Calu3 (cell line): ENCODE measurements at regions not wholly inside any gene's neighbourhood (a gene's known extent, or its start where the extent isn't known, plus 50 kb on each side); places are given as distances from the start of the nearest gene placed in this dataset.

Source experiments
- BruUV-seq: library from RNA; stranded (reverse); fragments of 400-500 nt; replicated peaks from 2 replicates; lab custom pipeline; 2021; lab: Mats Ljungman, UMichigan
- CTCF ChIA-PET: fragments of 300-600 bp; sonication (Branson Sonifier 250); formaldehyde crosslinking; loops from one replicate; lab custom pipeline; 2022; ENCODE audit warnings: antibody characterized with exemption; lab: Charles Lee
- DNase-seq: peaks from one replicate; pipeline ENCODE4 v3.0.0; 2022
- H3K27ac Mint-ChIP-seq: one replicate; pipeline ENCODE4 v1.8.0; 2022; ENCODE audit warnings: mixed read lengths; ENCODE audit not compliant: unreplicated experiment
- H3K27me3 Mint-ChIP-seq: one replicate; pipeline ENCODE4 v1.8.0; 2022; ENCODE audit warnings: mixed read lengths; ENCODE audit not compliant: unreplicated experiment
- H3K36me3 Mint-ChIP-seq: one replicate; pipeline ENCODE4 v1.8.0; 2022; ENCODE audit warnings: mild to moderate bottlenecking, moderate library complexity, mixed read lengths; ENCODE audit not compliant: insufficient read depth, unreplicated experiment
- H3K4me1 Mint-ChIP-seq: one replicate; pipeline ENCODE4 v1.8.0; 2022; ENCODE audit warnings: mild to moderate bottlenecking, low read depth, mixed read lengths; ENCODE audit not compliant: unreplicated experiment
- H3K4me3 Mint-ChIP-seq: one replicate; pipeline ENCODE4 v1.8.0; 2022; ENCODE audit warnings: mild to moderate bottlenecking, low read depth, moderate library complexity, mixed read lengths; ENCODE audit not compliant: unreplicated experiment
- H3K9me3 Mint-ChIP-seq: one replicate; pipeline ENCODE4 v1.8.0; 2022; ENCODE audit warnings: low read depth, mixed read lengths; ENCODE audit not compliant: unreplicated experiment
- intact Hi-C: fragments of 100-400 bp; cut with micrococcal nuclease; formaldehyde crosslinking; loops from one replicate; pipeline ENCODE4 v1.10.0; 2022; ENCODE audit not compliant: unreplicated experiment
- TF ChIP-seq, protein P1 (sequence below): fragments of 200-600 bp; IDR thresholded peaks from one replicate; pipeline ENCODE4 v1.8.0; 2022; ENCODE audit warnings: antibody characterized with exemption; ENCODE audit not compliant: unreplicated experiment

DNA sequence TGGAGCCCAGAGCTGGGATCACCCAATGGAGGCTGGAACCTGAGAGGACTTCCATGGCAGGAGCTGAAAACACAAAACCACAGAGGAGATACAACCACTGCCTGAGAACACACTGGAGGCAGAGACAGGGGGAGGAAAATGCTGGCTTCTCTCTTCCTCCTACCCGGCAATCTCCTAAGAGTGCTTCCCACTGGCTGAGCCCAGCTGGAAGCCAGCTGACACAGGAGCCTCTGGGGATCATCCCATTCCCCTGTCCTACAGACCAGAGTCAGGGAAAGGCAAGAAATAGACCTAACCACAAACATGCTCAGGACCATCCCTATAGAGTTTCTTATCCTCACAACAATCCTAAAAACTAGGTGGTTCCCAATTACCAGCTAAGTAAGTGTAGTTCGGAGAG is 112.4 kb upstream of the CDH5 start:
- H3K4me1 Mint-ChIP-seq: no peaks in the 10 kb centered on the region
- intact Hi-C loops: no loop called here

DNA sequence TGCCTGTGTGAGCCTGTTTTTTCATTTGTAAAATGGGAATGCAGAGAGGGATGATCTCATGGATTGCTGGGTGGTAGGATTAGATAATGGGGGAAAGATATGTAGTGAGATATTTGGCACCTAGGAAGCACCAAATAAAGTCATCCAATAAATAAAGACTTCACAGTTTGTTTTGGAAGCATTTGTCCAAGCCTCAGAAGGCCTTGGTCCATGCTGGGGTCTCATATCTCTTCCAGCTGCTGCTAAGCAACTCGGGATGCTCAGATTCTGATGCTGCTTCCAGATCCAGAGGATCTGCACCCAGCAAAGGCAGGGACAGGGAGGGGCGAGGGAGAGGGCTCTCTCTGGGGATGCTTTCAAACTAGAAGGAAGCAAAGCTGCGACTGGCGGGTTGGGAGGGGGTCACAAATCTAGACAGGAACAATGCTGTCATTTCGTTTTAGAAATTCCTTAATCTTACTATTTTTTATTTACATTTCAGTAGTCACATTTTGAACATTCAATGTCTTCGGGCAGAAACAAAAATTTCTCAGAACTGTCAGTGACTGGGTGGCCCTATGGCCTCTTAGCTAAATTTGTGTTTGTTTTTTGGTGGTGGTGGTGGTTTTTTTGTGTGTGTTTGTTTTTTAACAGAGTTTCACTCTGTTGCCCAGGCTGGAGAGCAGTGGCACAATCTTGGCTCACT is 114.9 kb upstream of the CDH5 start:
- CTCF ChIA-PET: no interaction called here
- Mint-ChIP-seq H3K27ac (no peak overlapping the region), H3K36me3 (no peaks in the 10 kb centered on the region), H3K9me3 (no peaks in the 10 kb centered on the region), H3K4me1 (no peaks in the 10 kb centered on the region), H3K4me3 (no peak overlapping the region), H3K27me3 (peaks cover 82% of the 10 kb centered on the region)
- TF ChIP-seq, protein P1, sequence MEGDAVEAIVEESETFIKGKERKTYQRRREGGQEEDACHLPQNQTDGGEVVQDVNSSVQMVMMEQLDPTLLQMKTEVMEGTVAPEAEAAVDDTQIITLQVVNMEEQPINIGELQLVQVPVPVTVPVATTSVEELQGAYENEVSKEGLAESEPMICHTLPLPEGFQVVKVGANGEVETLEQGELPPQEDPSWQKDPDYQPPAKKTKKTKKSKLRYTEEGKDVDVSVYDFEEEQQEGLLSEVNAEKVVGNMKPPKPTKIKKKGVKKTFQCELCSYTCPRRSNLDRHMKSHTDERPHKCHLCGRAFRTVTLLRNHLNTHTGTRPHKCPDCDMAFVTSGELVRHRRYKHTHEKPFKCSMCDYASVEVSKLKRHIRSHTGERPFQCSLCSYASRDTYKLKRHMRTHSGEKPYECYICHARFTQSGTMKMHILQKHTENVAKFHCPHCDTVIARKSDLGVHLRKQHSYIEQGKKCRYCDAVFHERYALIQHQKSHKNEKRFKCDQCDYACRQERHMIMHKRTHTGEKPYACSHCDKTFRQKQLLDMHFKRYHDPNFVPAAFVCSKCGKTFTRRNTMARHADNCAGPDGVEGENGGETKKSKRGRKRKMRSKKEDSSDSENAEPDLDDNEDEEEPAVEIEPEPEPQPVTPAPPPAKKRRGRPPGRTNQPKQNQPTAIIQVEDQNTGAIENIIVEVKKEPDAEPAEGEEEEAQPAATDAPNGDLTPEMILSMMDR: no peak
- no peak for DNase-seq
- intact Hi-C loops: no loop called here
- BruUV-seq: no TSS peak

More for the DNA sequence above, 112.4 kb upstream of the CDH5 start:
- Mint-ChIP-seq H3K9me3 (no peaks in the 10 kb centered on the region), H3K4me3 (no peak overlapping the region), H3K36me3 (no peaks in the 10 kb centered on the region), H3K27me3 (peaks cover 85% of the 10 kb centered on the region), H3K27ac (no peak overlapping the region)
- TF ChIP-seq, protein P1: no peak
- DNase-seq: no peak
- CTCF ChIA-PET: no interaction called here
- BruUV-seq: no TSS peak

DNA sequence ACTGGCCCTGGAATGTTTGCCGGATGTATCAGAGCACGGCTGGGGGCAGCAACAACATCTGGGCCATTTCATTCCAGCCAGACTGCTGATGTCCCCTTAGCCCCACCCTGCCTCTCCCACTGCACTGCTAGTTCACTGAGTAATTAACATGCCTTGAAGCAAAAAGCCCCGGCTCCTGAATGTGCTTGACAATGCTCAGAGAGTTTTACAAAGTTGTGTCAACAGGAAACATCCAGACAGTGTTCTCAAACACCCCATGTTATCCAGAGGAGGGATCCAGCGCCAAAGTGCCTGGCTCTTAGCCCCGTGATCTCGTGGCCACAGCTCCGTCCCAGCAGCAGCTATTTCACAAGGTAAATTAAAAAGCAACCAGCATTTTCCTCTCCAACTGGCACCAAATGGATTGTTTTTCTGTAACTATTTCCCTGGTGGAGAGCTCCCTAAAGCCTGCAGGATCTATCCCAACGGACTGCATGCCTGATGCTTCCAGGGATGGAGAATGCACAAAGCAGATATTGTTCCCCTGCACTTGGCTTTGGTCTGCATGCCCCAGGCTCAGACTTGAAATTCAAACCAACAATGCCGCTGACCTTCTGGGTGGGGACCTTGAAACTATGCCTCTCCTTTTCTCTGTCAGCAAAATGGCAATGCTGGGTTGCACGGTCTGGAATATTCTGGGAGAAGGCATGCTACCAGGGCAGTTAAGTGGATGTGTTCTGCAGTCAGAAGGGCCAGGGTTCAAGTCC is 115.6 kb upstream of the CDH5 start:
- BruUV-seq: no TSS peak
- Mint-ChIP-seq H3K27me3 (peaks cover 75% of the 10 kb centered on the region), H3K4me3 (no peak overlapping the region), H3K36me3 (no peaks in the 10 kb centered on the region), H3K27ac (no peak overlapping the region), H3K4me1 (no peaks in the 10 kb centered on the region), H3K9me3 (no peaks in the 10 kb centered on the region)
- intact Hi-C loops: no loop called here
- CTCF ChIA-PET: no interaction called here
- DNase-seq: no peak
- TF ChIP-seq, protein P1: no peak

DNA sequence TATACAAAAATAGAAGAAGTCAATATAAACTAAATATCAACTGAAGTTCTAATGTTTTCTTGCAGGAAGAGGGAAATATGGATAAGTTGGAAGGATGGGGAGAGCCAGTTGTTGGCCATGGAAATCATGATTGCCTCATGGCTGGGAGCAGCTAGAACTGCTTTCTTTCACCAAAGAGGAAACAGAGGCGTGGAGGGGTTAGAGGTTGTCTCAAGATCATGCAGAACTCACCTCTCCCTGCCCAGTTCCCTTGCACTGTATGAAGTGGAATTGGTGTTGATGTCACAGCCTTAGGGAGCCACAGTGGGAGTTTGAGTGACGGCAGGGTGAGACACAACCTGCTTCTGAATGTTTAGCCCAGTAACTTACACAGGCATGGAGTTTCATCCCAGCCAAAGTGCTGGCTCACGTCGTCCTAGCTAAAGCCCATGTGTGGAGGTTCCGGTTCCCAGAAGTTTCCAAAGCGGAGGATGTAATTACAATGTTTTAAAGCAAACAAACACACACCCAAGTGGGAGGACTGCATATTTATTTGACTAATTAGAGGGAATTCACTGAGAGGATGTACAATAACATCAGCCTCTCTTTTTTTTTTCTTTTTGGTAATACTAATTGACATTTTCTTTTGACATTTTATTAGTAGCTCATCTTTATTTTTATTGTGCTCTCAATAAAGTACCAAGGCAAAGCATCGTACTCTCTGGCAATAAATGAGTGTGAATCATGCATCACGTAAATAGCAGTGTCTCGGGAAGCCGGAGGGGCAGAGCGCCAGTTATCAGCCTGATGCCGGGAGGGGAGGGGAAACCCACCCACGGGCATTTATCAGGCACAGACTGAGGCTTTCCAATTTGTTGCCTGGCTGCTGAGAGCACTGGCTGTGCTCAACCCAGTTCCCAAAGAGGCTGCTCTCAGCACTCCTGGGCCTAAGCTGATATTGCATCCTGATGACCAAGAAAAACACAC is 118.7 kb upstream of the CDH5 start:
- H3K27me3 Mint-ChIP-seq: peaks cover 64% of the 10 kb centered on the region
- intact Hi-C loops: no loop called here
- H3K27ac Mint-ChIP-seq: no peak overlapping the region
- no peaks in the 10 kb centered on the region for H3K4me1 Mint-ChIP-seq
- CTCF ChIA-PET: no interaction called here
- DNase-seq: no peak
- no TSS peak for BruUV-seq
- no peaks in the 10 kb centered on the region for H3K36me3 Mint-ChIP-seq
- TF ChIP-seq, protein P1: no peak
- no peak overlapping the region for H3K4me3 Mint-ChIP-seq
- H3K9me3 Mint-ChIP-seq: no peaks in the 10 kb centered on the region
